ENCODE measurements at regions not wholly inside any gene's neighbourhood (a gene's known extent, or its start where the extent isn't known, plus 50 kb on each side); places are given as distances from the start of the nearest gene placed in this dataset.
A peak's percentile ranks its signal among the peaks of the same experiment; 100 is the strongest.

DNA sequence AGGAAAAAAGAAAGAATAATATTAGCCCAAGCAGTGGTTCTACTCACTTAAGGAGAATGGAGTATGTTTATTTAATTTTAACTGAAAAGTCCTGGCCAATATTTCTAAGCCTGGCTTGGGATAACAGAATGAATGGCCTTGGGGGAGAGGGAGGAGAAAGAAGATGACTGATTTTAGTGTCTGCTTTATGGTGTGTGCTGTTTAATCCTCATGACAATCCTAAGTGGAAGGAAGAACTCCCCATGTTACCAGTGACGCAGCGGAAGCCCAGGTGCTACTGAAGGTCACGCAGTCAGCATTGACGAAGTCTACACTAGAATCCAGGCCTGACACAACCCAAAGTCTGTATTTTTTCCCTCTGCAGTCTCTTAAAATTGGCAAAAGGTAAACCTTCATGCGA lies 50.5 kb downstream of the PALM2AKAP2 start:
- DNase-seq (ENCODE audit: low spot score) = no peak

DNA sequence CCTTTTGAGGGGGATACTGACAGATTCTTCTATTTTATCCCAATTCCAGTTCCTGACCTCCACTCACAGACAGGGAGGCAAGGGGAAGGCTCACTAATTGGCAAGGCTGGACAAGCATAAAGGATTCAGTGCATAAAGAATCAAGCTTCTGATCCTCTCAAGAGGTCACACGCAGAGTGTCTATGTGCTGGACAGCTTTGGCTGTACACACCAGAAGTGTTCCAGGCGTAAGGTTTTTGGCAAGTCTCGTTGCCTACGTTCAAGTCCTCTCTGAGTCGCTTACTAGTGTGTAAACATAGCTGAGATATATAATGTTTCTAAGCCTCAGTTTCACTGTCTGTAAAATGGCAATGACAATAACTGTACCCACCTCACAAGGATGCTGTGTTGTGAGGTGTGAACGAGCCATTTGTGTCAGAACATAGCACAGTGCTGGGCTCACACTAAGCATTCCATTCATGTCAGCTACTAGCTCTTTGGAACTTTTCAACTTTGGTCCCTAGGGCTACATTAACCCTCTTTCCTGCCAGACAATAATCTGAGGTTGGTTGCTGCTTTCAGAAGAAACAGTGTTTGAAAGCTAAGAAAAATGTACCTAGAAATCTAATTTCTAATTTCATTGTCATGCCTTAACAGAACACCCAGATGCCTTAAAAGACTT lies 52.1 kb downstream of the PALM2AKAP2 start:
- no peak for DNase-seq (ENCODE audit: low spot score)

DNA sequence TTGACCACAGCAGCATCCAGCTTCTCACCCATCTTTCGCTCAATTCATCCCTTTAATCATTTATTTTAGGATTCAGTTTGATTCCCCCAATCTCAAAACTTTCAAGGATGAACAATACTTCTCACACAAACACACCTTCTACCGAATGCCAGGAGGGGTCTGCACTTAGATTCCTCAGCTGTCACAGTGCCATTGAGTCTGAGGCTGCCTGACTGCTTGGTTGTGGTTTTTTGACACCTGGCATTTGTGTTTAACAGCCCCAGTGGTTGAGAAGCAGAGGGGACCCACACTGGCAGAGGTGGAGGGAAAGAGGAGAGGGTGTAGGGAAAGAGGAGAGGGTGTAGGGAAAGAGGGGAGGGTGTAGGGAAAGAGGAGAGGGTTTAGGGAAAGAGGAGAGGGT lies 54.9 kb downstream of the PALM2AKAP2 start:
- DNase-seq (ENCODE audit: low spot score) = no peak

- no peak for DNase-seq (ENCODE audit: low spot score)
Measured at GRCh38 chr9:109843641-109844040, 63.6 kb downstream of the PALM2AKAP2 start.

- DNase-seq (ENCODE audit: low spot score) = no peak
Measured at GRCh38 chr9:109845226-109845625, 65.2 kb downstream of the PALM2AKAP2 start.

- DNase-seq (ENCODE audit: low spot score) = no peak
Measured at GRCh38 chr9:109846776-109847175, 66.8 kb downstream of the PALM2AKAP2 start.

GRCh38 chr9:109852556-109852955 lies 72.6 kb downstream of the PALM2AKAP2 start:
- DNase-seq (ENCODE audit: low spot score) = no peak

DNA sequence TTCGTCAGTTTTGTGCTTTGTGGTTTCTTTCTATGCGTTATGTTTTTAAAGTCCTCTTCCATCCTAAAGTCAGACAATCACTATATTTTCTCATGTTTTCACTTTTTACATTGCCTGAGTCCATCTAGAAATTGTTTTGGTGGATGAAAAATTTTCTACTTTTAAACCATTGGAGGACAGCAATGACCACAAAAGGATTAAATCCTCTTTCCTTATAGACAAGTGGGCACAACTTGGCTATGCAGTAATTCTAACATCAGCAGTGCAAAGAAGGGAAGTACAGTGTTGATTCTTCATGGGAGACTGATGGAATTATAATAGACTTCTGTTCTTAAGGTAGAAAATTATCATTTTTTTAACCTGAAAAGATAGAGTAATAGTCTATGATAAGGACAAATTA lies 75.5 kb downstream of the PALM2AKAP2 start:
- DNase-seq (ENCODE audit: low spot score) = no peak

GRCh38 chr9:109856785-109857184 lies 76.8 kb downstream of the PALM2AKAP2 start:
- no peak for DNase-seq (ENCODE audit: low spot score)

- DNase-seq (ENCODE audit: low spot score) = no peak
Measured at GRCh38 chr9:109857336-109857735, 77.3 kb downstream of the PALM2AKAP2 start.

DNA sequence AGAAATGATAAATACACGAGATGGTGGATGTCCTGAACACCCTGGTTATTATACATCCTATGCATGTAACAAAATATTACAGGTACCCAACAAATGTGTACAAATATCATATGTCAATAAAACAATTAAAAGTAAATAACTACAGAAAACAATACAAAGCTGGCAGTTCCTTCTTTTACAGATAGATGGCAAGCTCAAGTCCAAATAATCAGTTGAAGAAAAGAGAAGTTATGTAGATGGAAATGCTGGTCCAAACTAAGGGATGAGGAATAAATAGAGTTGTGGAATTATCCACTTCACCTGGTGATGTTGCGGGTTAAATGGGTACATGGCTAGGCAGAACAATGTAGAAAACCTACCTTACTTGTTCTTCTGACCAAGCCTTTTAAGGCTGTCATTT lies 79.4 kb downstream of the PALM2AKAP2 start:
- no peak for DNase-seq (ENCODE audit: low spot score)

- no peak for DNase-seq (ENCODE audit: low spot score)
Measured at GRCh38 chr9:109860521-109860920, 80.5 kb downstream of the PALM2AKAP2 start.

- no peak for DNase-seq (ENCODE audit: low spot score)
Measured at GRCh38 chr9:109861499-109861898, 81.5 kb downstream of the PALM2AKAP2 start.

- DNase-seq (ENCODE audit: low spot score) = no peak
Measured at GRCh38 chr9:109861918-109862317, 81.9 kb downstream of the PALM2AKAP2 start.

DNA sequence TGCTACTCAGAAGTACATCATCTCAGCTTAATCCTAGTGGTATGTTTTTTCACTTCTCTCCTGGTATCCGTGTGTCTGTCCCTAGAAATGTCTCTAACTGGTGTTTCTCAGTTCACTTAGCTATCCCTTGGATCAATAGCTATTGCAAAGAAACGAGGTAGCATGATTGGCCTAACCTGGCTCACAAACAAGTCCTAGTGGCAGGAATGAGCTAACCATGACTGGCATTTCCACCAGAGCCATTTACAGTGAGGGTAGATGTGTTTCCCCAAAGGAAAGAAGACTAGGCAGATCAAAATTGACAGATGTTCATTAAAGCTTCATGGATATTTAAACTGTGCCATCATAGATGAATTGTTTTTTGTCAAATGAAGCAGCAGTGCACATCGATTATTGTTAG lies 82.5 kb downstream of the PALM2AKAP2 start:
- DNase-seq (ENCODE audit: low spot score) = no peak

DNA sequence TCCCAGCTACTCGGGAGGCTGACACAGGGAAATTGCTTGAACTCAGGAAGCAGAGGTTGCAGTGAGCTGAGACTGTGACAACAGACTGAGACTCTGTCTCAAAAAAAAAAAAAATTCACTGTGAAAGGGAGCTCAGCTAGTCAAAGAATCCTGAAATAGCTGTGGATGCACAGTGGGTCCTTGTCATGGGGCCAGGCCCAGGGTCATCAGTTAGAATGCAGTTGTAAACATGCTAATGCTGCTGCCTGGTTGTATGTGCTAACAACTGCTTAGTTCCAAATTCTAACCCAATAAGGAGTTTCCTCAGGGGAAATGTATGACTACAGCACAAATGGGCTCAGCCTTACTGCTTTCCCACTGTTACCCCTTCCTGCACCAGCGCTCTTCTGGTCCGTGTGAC lies 84.0 kb downstream of the PALM2AKAP2 start:
- no peak for DNase-seq (ENCODE audit: low spot score)

DNA sequence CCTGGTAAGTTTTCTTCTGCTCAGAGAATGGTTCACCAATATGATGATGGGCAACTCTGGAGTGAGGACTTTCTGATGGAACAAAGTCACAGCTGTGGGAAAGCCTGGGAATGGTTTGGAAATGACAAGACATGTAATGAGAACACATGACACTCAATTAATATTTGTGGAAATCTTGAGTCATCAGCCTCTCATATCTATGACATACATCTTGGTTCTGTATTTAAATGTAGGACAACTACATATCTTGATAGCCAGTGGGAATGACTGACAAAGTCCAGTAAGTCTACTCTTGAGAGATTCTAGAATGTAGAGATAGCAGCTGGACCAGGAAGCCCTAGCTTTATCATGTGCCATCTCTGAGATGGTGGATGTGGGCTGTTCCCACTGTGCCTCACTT lies 85.5 kb downstream of the PALM2AKAP2 start:
- no peak for DNase-seq (ENCODE audit: low spot score)

DNA sequence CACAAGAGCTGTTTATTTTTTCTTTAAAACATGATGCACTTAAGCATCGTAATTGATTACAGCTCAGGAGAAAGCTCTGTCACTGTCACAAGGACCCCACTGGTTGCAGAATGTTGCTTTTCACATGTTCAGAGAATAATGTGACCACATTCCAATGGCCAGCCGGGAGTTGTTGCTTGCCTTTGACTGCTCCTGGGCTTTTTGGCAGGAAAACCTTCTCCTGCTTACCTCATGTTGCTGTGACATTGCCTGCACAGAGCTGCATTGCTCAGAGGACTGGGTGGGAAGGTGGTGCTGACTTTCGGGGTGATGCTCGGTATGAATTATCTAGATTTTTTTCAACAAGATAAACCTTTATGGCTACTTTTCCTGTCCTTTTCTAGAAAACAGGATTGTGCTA lies 88.2 kb downstream of the PALM2AKAP2 start:
- DNase-seq (ENCODE audit: low spot score) = no peak

DNA sequence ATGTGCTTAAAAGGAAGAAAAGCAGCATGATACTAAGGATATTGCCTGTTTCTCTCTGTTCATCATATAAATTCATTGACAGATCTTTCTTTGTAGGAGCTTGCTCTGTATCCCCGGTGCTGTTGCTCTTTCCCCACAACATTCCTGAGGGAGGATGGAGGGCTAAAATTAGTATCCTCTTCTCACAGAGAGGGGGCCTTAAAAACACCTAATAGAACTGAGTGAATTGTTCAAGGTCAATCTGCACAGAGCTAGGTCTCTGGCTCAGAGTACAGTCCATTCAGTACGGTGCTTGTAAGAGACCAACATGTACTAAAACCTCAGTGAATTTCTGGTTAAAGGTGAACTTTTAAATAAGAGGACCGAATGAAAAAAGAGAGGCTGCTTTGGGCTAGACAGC lies 88.7 kb downstream of the PALM2AKAP2 start:
- DNase-seq (ENCODE audit: low spot score) = no peak

DNA sequence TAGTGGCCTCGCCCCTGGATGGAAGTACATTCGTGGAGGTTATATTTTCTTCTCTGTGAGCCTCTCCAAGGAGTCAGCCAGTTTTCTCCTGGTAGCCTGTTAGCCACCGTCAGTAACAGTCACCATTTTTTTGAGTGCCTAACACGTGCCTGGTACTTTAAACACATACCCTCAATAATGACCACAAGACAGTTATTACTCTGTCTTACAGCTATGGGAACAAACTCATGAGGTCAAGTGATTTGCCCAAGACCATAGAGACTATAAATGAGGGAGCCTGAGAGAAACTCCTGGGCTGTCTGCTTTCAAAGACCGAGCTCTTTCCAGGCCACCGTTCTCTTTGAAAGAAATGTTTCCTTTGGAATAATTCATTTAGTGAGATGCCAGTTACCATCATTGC lies 90.4 kb downstream of the PALM2AKAP2 start:
- no peak for DNase-seq (ENCODE audit: low spot score)

DNA sequence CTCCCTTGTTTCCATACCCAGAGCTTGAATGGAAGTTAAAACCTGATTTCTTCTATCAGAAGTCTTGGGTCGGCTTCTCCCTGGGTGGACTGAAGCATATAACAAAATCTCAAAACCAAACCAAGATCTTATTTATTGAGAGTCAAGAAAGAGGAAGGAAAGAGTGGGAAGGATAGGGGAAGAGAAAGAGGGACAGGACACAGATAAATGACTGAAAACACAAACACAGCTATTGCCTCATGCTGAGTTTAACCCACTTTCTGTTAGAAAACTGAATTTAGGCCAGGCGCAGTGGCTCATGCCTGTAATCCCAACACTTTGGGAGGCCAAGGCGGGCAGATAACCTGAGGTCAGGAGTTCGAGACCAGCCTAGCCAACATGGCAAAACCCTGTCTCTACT lies 92.9 kb downstream of the PALM2AKAP2 start:
- DNase-seq (ENCODE audit: low spot score) = no peak

- DNase-seq (ENCODE audit: low spot score) = no peak
Measured at GRCh38 chr9:109875495-109876129, 95.6 kb downstream of the PALM2AKAP2 start.

DNA sequence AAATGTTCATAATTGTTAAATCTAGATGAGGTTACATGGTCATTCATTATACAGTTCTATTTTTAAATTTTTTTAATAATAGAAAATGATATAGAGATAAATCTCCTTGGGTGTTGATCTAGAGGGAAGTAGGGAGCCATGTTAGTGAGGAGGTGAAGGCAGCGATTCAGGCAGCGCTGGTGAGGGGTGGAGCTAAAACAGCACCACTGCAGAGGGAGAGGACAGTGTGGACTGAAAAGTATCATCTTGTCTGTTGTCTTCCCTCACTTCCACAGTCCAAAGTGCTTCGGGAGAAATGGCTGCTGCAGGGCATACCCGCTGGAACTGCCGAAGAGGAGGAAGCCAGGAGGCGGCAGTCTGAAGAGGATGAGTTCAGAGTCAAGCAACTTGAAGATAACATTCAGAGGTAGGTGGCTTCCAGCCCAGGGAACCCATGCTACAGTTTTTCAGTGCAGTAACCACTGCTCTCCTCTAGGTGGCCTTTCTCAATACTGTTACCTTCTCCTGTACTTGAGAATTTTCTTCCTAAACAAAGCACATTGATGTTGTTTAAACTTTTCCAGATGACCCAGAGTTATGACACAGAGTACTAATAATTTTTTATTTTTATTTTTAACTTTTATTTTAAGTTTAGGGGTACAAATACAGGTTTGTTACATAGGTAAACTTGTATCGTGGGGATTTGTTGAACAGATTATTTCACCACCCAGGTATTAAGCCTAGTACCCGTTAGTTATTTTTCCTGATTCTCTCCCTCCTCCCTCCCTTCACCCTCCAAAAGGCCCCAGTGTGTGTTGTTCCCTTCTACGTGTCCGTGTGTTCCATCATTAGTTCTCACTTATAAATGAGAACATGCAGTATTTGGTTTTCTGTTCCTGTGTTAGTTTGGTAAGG lies 100.5 kb downstream of the PALM2AKAP2 start:
- peak; percentile 39 for DNase-seq (ENCODE audit: low spot score)
